ENCODE measurements at regions not wholly inside any gene's neighbourhood (a gene's known extent, or its start where the extent isn't known, plus 50 kb on each side); places are given as distances from the start of the nearest gene placed in this dataset.

DNA sequence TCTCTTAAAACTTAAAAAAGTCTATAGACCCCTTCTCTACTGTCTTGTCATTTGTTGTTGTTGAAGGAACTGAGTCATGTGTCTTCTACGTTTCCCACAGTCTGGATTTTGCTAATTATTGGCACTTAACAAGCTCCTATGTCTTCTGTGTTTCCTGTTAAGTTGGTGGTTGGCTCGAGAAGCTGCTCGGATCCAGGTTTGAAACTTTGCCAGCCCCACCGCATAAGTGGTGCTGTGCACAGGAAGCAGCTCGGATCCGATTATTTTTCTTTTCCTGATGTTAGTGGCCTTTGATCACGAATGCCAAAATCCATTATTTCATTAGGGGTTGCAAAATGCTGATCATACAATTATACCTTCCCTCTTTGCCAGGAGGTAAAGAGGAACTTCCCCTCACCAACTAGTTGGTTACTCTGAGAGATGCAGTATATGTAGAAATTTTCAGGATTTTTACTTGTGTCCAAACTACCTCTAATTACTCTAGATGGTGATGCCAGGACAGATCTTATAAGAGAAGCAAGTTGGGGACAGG, 186.5 kb downstream of the NSG2 start:
- DNase-seq (ENCODE audit: low read depth in 1 of 2, low spot score in 2 of 2) (no peak), FAIRE-seq (no peak)
- Histone ChIP-seq H3K23me2 (ENCODE audit: low read depth, low read length) (no peaks in the 10 kb centered on the region; the same call in 1 of the 2 replicates), H2BK5ac (ENCODE audit: low read depth, low read length) (no peak overlapping the region), H3K27me3 (replicated peaks in 1 of 4; ENCODE audit: control insufficient read depth in 3 of 4, extremely low read depth in 1 of 4, insufficient read depth in 3 of 4, low read length in 3 of 4) (no peaks in the 10 kb centered on the region), H3K18ac (ENCODE audit: extremely low read depth, low read length) (no peak overlapping the region), H2BK15ac (ENCODE audit: low read length) (no peak overlapping the region), H3K4me2 (ENCODE audit: insufficient read depth in 1 of 2, low read depth in 2 of 2, low read length in 2 of 2) (no peak overlapping the region), H4K91ac (replicated peaks; ENCODE audit: insufficient read length, low read length) (no peak overlapping the region), H4K8ac (ENCODE audit: extremely low read depth, insufficient read depth, low read length) (no peak overlapping the region), H3K14ac (ENCODE audit: insufficient read length) (no peak overlapping the region), H3K79me2 (ENCODE audit: control insufficient read depth in 1 of 2, insufficient read depth in 2 of 2, low read length in 2 of 2) (no peaks in the 10 kb centered on the region), H3K56ac (replicated peaks; ENCODE audit: insufficient read length, low read depth, low read length) (no peak overlapping the region), H3K27ac (ENCODE audit: low read depth, low read length) (no peak overlapping the region), H2AFZ (ENCODE audit: low read length) (no peak overlapping the region), H3K36me3 (ENCODE audit: control insufficient read depth in 2 of 4, insufficient read depth in 4 of 4, low read length in 3 of 4) (no peaks in the 10 kb centered on the region), H3K9me3 (ENCODE audit: insufficient read depth in 2 of 2, low read depth in 1 of 2, low read length in 1 of 2) (no peaks in the 10 kb centered on the region), H2BK120ac (replicated peaks; ENCODE audit: low read depth, low read length) (no peak overlapping the region), H3K79me1 (ENCODE audit: low read depth, low read length) (no peaks in the 10 kb centered on the region), H3K23ac (ENCODE audit: insufficient read length) (no peak overlapping the region), H3K4me3 (ENCODE audit: extremely low read depth in 1 of 4, insufficient read depth in 2 of 4, low read depth in 3 of 4, low read length in 4 of 4) (no peak overlapping the region), H4K5ac (ENCODE audit: insufficient read length, low read depth, low read length) (no peak overlapping the region), H3K4me1 (replicated peaks in 1 of 4; ENCODE audit: control insufficient read depth in 3 of 4, insufficient read depth in 4 of 4, low read length in 3 of 4) (peaks cover 0 to 2% (median 0%) of the 10 kb centered on the region in 4 experiments; a peak in 1 of 7 replicates), H2AK5ac (ENCODE audit: low read depth, low read length) (no peak overlapping the region), H3K9ac (replicated peaks in 1 of 4; ENCODE audit: extremely low read depth in 1 of 4, low read depth in 3 of 4, low read length in 3 of 4) (no peak overlapping the region), H3K4ac (replicated peaks; ENCODE audit: insufficient read length, low read depth, low read length) (no peak overlapping the region), H4K20me1 (replicated peaks in 1 of 2; ENCODE audit: control insufficient read depth in 1 of 2, insufficient read depth in 2 of 2, low read length in 2 of 2) (no peaks in the 10 kb centered on the region), H2BK20ac (ENCODE audit: low read length) (no peak overlapping the region), H2BK12ac (ENCODE audit: low read depth, low read length) (no peak overlapping the region)
- ChIA-PET POLR2A (ENCODE audit: partially characterized antibody) (no interaction called here), CTCF (ENCODE audit: partially characterized antibody) (interaction anchor here (1.0 kb wide), 1 partner anchor 74 kb away, joined by 3 read pairs; no protein-coding TSS in a partner anchor)
- WGBS, 2 experiments (ENCODE audit: extremely low coverage in 1 of 2, insufficient coverage in 1 of 2, insufficient read length in 1 of 2, insufficient replicate concordance in 2 of 2, low coverage in 1 of 2, low lambda C conversion rate in 2 of 2, missing lambda C conversion rate in 1 of 2), result 73% methylated on average over 7 of the region's 7 CpGs; no CpG with 5 or more reads in 1 of the 2 experiments
- TF ChIP-seq SP1 (IDR thresholded peaks at IDR 0.05; ENCODE audit: low read depth, low read length) (no peak), RFX5 (IDR thresholded peaks at IDR 0.05; ENCODE audit: borderline replicate concordance, low read depth, low read length) (no peak), JUND (IDR thresholded peaks at IDR 0.05; ENCODE audit: low read length) (no peak), CEBPB (IDR thresholded peaks at IDR 0.05; ENCODE audit: low read depth, low read length) (no peak), CHD1 (IDR thresholded peaks at IDR 0.05; ENCODE audit: low read depth, low read length) (no peak), BACH1 (IDR thresholded peaks at IDR 0.05; ENCODE audit: low read length) (no peak), TEAD4 (IDR thresholded peaks at IDR 0.05; ENCODE audit: low read depth, low read length) (no peak), EP300 (IDR thresholded peaks at IDR 0.05; ENCODE audit: borderline replicate concordance in 1 of 2, low read depth in 2 of 2, low read length in 2 of 2) (no peak), SIRT6 (IDR thresholded peaks at IDR 0.05; ENCODE audit: low read length) (no peak), CREB1 (IDR thresholded peaks at IDR 0.05) (no peak), EGR1 (IDR thresholded peaks at IDR 0.05; ENCODE audit: borderline replicate concordance, low read depth, low read length) (no peak)
- TF ChIP-seq, protein P1, sequence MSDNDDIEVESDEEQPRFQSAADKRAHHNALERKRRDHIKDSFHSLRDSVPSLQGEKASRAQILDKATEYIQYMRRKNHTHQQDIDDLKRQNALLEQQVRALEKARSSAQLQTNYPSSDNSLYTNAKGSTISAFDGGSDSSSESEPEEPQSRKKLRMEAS (IDR thresholded peaks at IDR 0.05), result no peak
